ENCODE measurements at regions not wholly inside any gene's neighbourhood (a gene's known extent, or its start where the extent isn't known, plus 50 kb on each side); places are given as distances from the start of the nearest gene placed in this dataset.

DNA sequence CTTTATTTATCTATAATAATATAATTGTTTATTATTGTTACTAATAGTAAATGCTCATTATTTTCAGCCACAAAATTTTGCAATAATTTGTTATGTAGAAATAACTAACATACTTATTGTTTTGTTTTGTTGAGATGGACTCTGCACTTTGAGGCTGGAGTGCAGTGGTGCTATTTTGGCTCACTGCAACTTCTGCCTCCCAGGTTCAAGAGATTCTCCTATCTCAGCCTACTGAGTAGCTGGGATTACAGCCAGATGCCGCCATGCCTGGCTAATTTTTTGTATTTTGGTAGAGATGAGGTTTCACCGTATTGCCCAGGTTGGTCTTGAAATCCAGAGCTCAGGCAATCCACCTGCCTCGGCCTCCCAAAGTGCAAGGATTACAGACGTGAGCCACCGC, 76.6 kb upstream of the RAP1B start:
- TF ChIP-seq ARNT (IDR thresholded peaks at IDR 0.05) (no peak), TARDBP (IDR thresholded peaks at IDR 0.05) (no peak), CTBP1 (IDR thresholded peaks at IDR 0.05; ENCODE audit: borderline replicate concordance) (no peak), ELF4 (IDR thresholded peaks at IDR 0.05) (no peak)
